Fibroblast of lung (primary cell): ENCODE measurements at regions not wholly inside any gene's neighbourhood (a gene's known extent, or its start where the extent isn't known, plus 50 kb on each side); places are given as distances from the start of the nearest gene placed in this dataset.

Experiments
- DNase-seq, 2 donors: peaks; one replicate each; pipeline versions ENCODE4 v3.0.0 to v3.0.0-alpha.2; 2010; ENCODE audit warnings: low read depth in 2 of 2
- H2AFZ ChIP-seq: 2 replicates; pipeline ENCODE4 v1.5.1; 2012; ENCODE audit warnings: low read length, control low read depth, inconsistent platforms
- H3K27ac ChIP-seq: 2 replicates; pipeline ENCODE4 v1.5.1; 2011; ENCODE audit warnings: low read length, control low read depth; ENCODE audit not compliant: insufficient read depth
- H3K27me3 ChIP-seq: 2 replicates; pipeline ENCODE4 v1.5.1; 2011; ENCODE audit warnings: mild to moderate bottlenecking, low read length; ENCODE audit not compliant: control insufficient read depth, insufficient read depth
- H3K36me3 ChIP-seq: 2 replicates; pipeline ENCODE4 v1.5.1; 2011; ENCODE audit warnings: low read length; ENCODE audit not compliant: control insufficient read depth, insufficient read depth
- H3K4me1 ChIP-seq: 2 replicates; pipeline ENCODE4 v1.5.1; 2011; ENCODE audit warnings: low read length; ENCODE audit not compliant: control insufficient read depth, insufficient read depth; ENCODE audit errors: extremely low read depth
- H3K4me2 ChIP-seq: 2 replicates; pipeline ENCODE4 v1.5.1; 2011; ENCODE audit warnings: low read length, control low read depth; ENCODE audit not compliant: insufficient read depth; ENCODE audit errors: extremely low read depth
- H3K4me3 ChIP-seq, 4 experiments: fragments of 200-600 bp in 1 of 4; sonication (generic) in 1 of 4; replicated peaks in 1 of 4; 2 replicates each; pipeline ENCODE4 v1.5.1; 2011 to 2016; ENCODE audit warnings: low read length in 4 of 4, low read depth in 3 of 4, mild to moderate bottlenecking in 3 of 4, control low read depth in 2 of 4, inconsistent platforms in 1 of 4, mixed read lengths in 1 of 4; ENCODE audit not compliant: insufficient read depth in 1 of 4; ENCODE audit errors: control extremely low read depth in 1 of 4
- H3K79me2 ChIP-seq: 2 replicates; pipeline ENCODE4 v1.5.1; 2012; ENCODE audit warnings: mild to moderate bottlenecking, low read length, inconsistent platforms; ENCODE audit not compliant: control insufficient read depth, insufficient read depth
- H3K9ac ChIP-seq: 2 replicates; pipeline ENCODE4 v1.5.1; 2011; ENCODE audit warnings: mild to moderate bottlenecking, low read length, control low read depth; ENCODE audit not compliant: insufficient read depth
- H3K9me3 ChIP-seq: 2 replicates; pipeline ENCODE4 v1.5.1; 2012; ENCODE audit warnings: low read depth, low read length; ENCODE audit not compliant: control insufficient read depth, insufficient read depth
- H4K20me1 ChIP-seq: 2 replicates; pipeline ENCODE4 v1.5.1; 2011; ENCODE audit warnings: low read length; ENCODE audit not compliant: control insufficient read depth, insufficient read depth; ENCODE audit errors: extremely low read depth
- CTCF ChIP-seq, 2 donors: IDR thresholded peaks in 1 of 2; conservative IDR thresholded peaks in 1 of 2; 1 replicate in 1 of 2; 2 replicates in 1 of 2; pipeline ENCODE4 v1.5.1; 2011 to 2012; ENCODE audit warnings: low read length in 2 of 2, control low read depth in 1 of 2, inconsistent platforms in 1 of 2, low read depth in 1 of 2, mild to moderate bottlenecking in 1 of 2
- EZH2 ChIP-seq: IDR thresholded peaks from 2 replicates; pipeline ENCODE4 v1.5.1; 2012; ENCODE audit warnings: low read length, control low read depth, mild to moderate bottlenecking; ENCODE audit errors: missing control alignments

GRCh38 chr17:16878606-16879005 is 93.3 kb downstream of the TNFRSF13B start:
- no peak for DNase-seq
- Histone ChIP-seq H3K79me2 (no peaks in the 10 kb centered on the region), H3K9me3 (no peaks in the 10 kb centered on the region), H4K20me1 (no peaks in the 10 kb centered on the region), H3K27me3 (no peaks in the 10 kb centered on the region), H3K9ac (no peak overlapping the region), H2AFZ (no peak overlapping the region), H3K4me2 (no peak overlapping the region), H3K4me1 (no peaks in the 10 kb centered on the region), H3K27ac (no peak overlapping the region), H3K4me3 (no peak overlapping the region), H3K36me3 (no peaks in the 10 kb centered on the region)
- TF ChIP-seq EZH2, result no peak
- TF ChIP-seq CTCF (conservative IDR thresholded peaks at IDR 0.05 in 1 of 2, IDR thresholded peaks at IDR 0.05 in 1 of 2; ENCODE audit: low read depth in 1 of 2, low read length in 2 of 2), result no peak

GRCh38 chr17:16878084-16878483 is 93.8 kb downstream of the TNFRSF13B start:
- H3K36me3 ChIP-seq, result no peaks in the 10 kb centered on the region
- H3K9ac ChIP-seq, result no peak overlapping the region
- H3K4me1 ChIP-seq, result no peaks in the 10 kb centered on the region
- no peak overlapping the region for H3K4me3 ChIP-seq
- H4K20me1 ChIP-seq, result no peaks in the 10 kb centered on the region
- no peaks in the 10 kb centered on the region for H3K9me3 ChIP-seq
- TF ChIP-seq EZH2 (no peak), CTCF (conservative IDR thresholded peaks at IDR 0.05 in 1 of 2, IDR thresholded peaks at IDR 0.05 in 1 of 2; ENCODE audit: low read depth in 1 of 2, low read length in 2 of 2) (no peak)
- no peaks in the 10 kb centered on the region for H3K27me3 ChIP-seq
- no peaks in the 10 kb centered on the region for H3K79me2 ChIP-seq
- H3K27ac ChIP-seq, result no peak overlapping the region
- no peak for DNase-seq
- H2AFZ ChIP-seq, result no peak overlapping the region
- H3K4me2 ChIP-seq, result no peak overlapping the region

GRCh38 chr17:16877099-16877498 is 94.8 kb downstream of the TNFRSF13B start:
- H2AFZ ChIP-seq, result no peak overlapping the region
- DNase-seq, result no peak
- no peak for TF ChIP-seq EZH2
- TF ChIP-seq CTCF (conservative IDR thresholded peaks at IDR 0.05 in 1 of 2, IDR thresholded peaks at IDR 0.05 in 1 of 2; ENCODE audit: low read depth in 1 of 2, low read length in 2 of 2), result no peak
- no peak overlapping the region for H3K9ac ChIP-seq
- H3K4me1 ChIP-seq, result no peaks in the 10 kb centered on the region
- no peak overlapping the region for H3K4me3 ChIP-seq
- no peaks in the 10 kb centered on the region for H4K20me1 ChIP-seq
- no peak overlapping the region for H3K4me2 ChIP-seq
- H3K36me3 ChIP-seq, result no peaks in the 10 kb centered on the region
- H3K27me3 ChIP-seq, result no peaks in the 10 kb centered on the region
- H3K79me2 ChIP-seq, result no peaks in the 10 kb centered on the region
- H3K9me3 ChIP-seq, result no peaks in the 10 kb centered on the region
- H3K27ac ChIP-seq, result no peak overlapping the region
